ENCODE measurements at regions not wholly inside any gene's neighbourhood (a gene's known extent, or its start where the extent isn't known, plus 50 kb on each side); places are given as distances from the start of the nearest gene placed in this dataset.

GRCh38 chr13:85321734-85322133 is 477.5 kb downstream of the SLITRK6 start:
- H3K27me3 Mint-ChIP-seq = no peaks in the 10 kb centered on the region
- DNase-seq = no peak
- no peak overlapping the region for H3K4me3 Mint-ChIP-seq
- no peaks in the 10 kb centered on the region for H3K36me3 Mint-ChIP-seq
- intact Hi-C loops (cut with micrococcal nuclease) = no loop called here
- H3K27ac Mint-ChIP-seq = no peak overlapping the region
- H3K9me3 Mint-ChIP-seq = peaks cover 5% of the 10 kb centered on the region
- ChIA-PET CTCF (no interaction called here), POLR2A (no interaction called here)
- H3K4me1 Mint-ChIP-seq (ENCODE audit: low read depth) = no peaks in the 10 kb centered on the region

- CTCF ChIA-PET = no interaction called here
Observed at GRCh38 chr13:85317781-85318180, 481.4 kb downstream of the SLITRK6 start.

DNA sequence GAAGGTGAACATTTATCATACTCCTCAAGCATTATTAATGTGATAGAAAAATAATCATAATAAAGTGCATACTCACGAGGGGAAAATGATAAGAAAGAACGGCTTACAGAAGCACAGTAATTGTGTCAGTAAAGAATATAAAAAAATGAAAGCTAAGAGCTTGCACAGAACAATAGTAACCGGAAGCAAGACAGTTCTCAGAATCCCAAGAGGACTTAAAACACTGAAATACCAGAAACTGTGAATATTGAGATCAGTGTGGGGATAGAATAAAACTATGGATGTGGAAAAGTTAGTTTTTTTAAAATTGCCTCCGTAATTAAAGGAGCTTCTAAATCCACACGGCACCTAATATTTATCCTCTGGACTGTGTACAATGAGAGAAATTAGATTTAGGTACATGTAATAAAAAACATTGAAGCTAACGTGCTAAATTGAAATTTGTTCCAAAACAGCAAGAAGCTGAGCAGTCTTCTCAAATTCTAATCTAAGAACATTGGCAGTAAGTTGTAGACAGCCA is 482.7 kb downstream of the SLITRK6 start:
- DNase-seq = no peak
- H3K27ac Mint-ChIP-seq = no peak overlapping the region
- H3K4me1 Mint-ChIP-seq (ENCODE audit: low read depth) = no peaks in the 10 kb centered on the region
- no peaks in the 10 kb centered on the region for H3K27me3 Mint-ChIP-seq
- no peaks in the 10 kb centered on the region for H3K36me3 Mint-ChIP-seq
- intact Hi-C loops (cut with micrococcal nuclease) = no loop called here
- ChIA-PET POLR2A (no interaction called here), CTCF (no interaction called here)
- peaks cover 3% of the 10 kb centered on the region for H3K9me3 Mint-ChIP-seq
- H3K4me3 Mint-ChIP-seq = no peak overlapping the region

More at GRCh38 chr13:85317781-85318180, 481.4 kb downstream of the SLITRK6 start:
- no peak overlapping the region for H3K4me3 Mint-ChIP-seq
- intact Hi-C loops (cut with micrococcal nuclease) = no loop called here
- no peaks in the 10 kb centered on the region for H3K27me3 Mint-ChIP-seq
- no peaks in the 10 kb centered on the region for H3K36me3 Mint-ChIP-seq
- no peak for DNase-seq
- no peaks in the 10 kb centered on the region for H3K4me1 Mint-ChIP-seq (ENCODE audit: low read depth)
- POLR2A ChIA-PET = no interaction called here
- peaks cover 5% of the 10 kb centered on the region for H3K9me3 Mint-ChIP-seq
- no peak overlapping the region for H3K27ac Mint-ChIP-seq

- Mint-ChIP-seq H3K27me3 (no peaks in the 10 kb centered on the region), H3K36me3 (no peaks in the 10 kb centered on the region), H3K9me3 (peaks cover 6% of the 10 kb centered on the region), H3K4me1 (ENCODE audit: low read depth) (no peaks in the 10 kb centered on the region), H3K4me3 (no peak overlapping the region), H3K27ac (no peak overlapping the region)
- DNase-seq = no peak
- CTCF ChIA-PET = no interaction called here
- POLR2A ChIA-PET = no interaction called here
- intact Hi-C loops (cut with micrococcal nuclease) = no loop called here
Observed at GRCh38 chr13:85314686-85315085, 484.5 kb downstream of the SLITRK6 start.

GRCh38 chr13:85313761-85314503 is 485.3 kb downstream of the SLITRK6 start:
- ChIA-PET POLR2A (no interaction called here), CTCF (no interaction called here)
- no peaks in the 10 kb centered on the region for H3K27me3 Mint-ChIP-seq
- intact Hi-C loops (cut with micrococcal nuclease) = no loop called here
- H3K27ac Mint-ChIP-seq = no peak overlapping the region
- H3K4me1 Mint-ChIP-seq (ENCODE audit: low read depth) = no peaks in the 10 kb centered on the region
- DNase-seq = no peak
- no peak overlapping the region for H3K4me3 Mint-ChIP-seq
- no peaks in the 10 kb centered on the region for H3K36me3 Mint-ChIP-seq
- peaks cover 10% of the 10 kb centered on the region for H3K9me3 Mint-ChIP-seq

DNA sequence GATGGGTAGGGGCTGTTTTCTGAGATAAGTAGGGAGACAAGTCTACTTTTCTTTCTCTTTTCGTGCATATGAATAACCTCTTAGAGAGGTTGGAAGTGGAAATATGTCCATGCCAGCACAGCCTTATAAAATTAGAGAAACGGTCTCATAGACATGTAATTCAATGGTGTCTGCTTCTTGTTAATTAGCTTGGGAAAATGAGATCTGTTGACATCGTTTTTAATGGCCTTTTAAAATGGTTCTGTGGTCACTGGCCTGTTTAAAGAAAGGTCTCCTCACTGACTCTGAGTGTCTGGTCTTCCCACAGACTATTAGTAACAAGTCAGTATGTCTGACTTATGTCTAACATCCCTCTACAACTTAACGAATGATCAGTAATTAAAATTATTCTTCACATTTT is 487.1 kb downstream of the SLITRK6 start:
- H3K36me3 Mint-ChIP-seq = no peaks in the 10 kb centered on the region
- intact Hi-C loops (cut with micrococcal nuclease) = no loop called here
- H3K4me3 Mint-ChIP-seq = no peak overlapping the region
- no peaks in the 10 kb centered on the region for H3K4me1 Mint-ChIP-seq (ENCODE audit: low read depth)
- POLR2A ChIA-PET = no interaction called here
- no peak for DNase-seq
- CTCF ChIA-PET = no interaction called here
- no peak overlapping the region for H3K27ac Mint-ChIP-seq
- H3K9me3 Mint-ChIP-seq = peaks cover 12% of the 10 kb centered on the region
- no peaks in the 10 kb centered on the region for H3K27me3 Mint-ChIP-seq

- no peak for DNase-seq
- H3K4me3 Mint-ChIP-seq = no peak overlapping the region
- H3K9me3 Mint-ChIP-seq = peaks cover 10% of the 10 kb centered on the region
- intact Hi-C loops (cut with micrococcal nuclease) = no loop called here
- no peaks in the 10 kb centered on the region for H3K27me3 Mint-ChIP-seq
- ChIA-PET CTCF (no interaction called here), POLR2A (no interaction called here)
- no peak overlapping the region for H3K27ac Mint-ChIP-seq
- no peaks in the 10 kb centered on the region for H3K36me3 Mint-ChIP-seq
- H3K4me1 Mint-ChIP-seq (ENCODE audit: low read depth) = no peaks in the 10 kb centered on the region
Observed at GRCh38 chr13:85303630-85304029, 495.6 kb downstream of the SLITRK6 start.

GRCh38 chr13:85298387-85298924 is 500.8 kb downstream of the SLITRK6 start:
- DNase-seq = no peak
- Mint-ChIP-seq H3K36me3 (no peaks in the 10 kb centered on the region), H3K9me3 (peaks cover 3% of the 10 kb centered on the region), H3K27ac (no peak overlapping the region), H3K4me3 (no peak overlapping the region), H3K27me3 (no peaks in the 10 kb centered on the region), H3K4me1 (ENCODE audit: low read depth) (no peaks in the 10 kb centered on the region)
- intact Hi-C loops (cut with micrococcal nuclease) = no loop called here
- CTCF ChIA-PET = no interaction called here
- POLR2A ChIA-PET = no interaction called here

DNA sequence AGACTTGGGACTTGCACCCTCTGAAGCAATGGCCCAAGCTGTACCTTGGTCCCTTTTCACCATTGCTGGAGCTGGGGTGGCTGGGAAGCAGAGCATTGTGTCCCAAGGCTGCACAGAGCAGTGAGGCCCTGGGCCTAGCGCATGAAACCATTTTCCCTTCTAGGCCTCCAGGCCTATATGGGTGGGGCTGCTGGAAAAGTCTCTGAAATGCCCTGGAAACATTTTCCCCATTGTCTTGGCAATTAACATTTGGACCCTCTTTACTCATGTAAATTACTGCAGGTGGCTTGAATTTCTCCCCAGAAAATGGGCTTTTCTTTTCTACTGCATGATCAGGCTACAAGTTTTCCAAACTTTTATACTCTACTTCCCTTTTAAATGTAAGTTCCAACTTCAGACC is 510.5 kb downstream of the SLITRK6 start:
- DNase-seq = no peak
- Mint-ChIP-seq H3K4me3 (no peak overlapping the region), H3K4me1 (ENCODE audit: low read depth) (no peaks in the 10 kb centered on the region), H3K27ac (no peak overlapping the region), H3K36me3 (no peaks in the 10 kb centered on the region), H3K27me3 (no peaks in the 10 kb centered on the region), H3K9me3 (no peaks in the 10 kb centered on the region)
- POLR2A ChIA-PET = no interaction called here
- CTCF ChIA-PET = no interaction called here
- intact Hi-C loops (cut with micrococcal nuclease) = no loop called here

GRCh38 chr13:85287528-85287927 is 511.7 kb downstream of the SLITRK6 start:
- Mint-ChIP-seq H3K36me3 (no peaks in the 10 kb centered on the region), H3K27ac (no peak overlapping the region), H3K9me3 (no peaks in the 10 kb centered on the region), H3K4me3 (no peak overlapping the region), H3K27me3 (no peaks in the 10 kb centered on the region), H3K4me1 (ENCODE audit: low read depth) (no peaks in the 10 kb centered on the region)
- ChIA-PET POLR2A (no interaction called here), CTCF (no interaction called here)
- intact Hi-C loops (cut with micrococcal nuclease) = no loop called here
- no peak for DNase-seq

DNA sequence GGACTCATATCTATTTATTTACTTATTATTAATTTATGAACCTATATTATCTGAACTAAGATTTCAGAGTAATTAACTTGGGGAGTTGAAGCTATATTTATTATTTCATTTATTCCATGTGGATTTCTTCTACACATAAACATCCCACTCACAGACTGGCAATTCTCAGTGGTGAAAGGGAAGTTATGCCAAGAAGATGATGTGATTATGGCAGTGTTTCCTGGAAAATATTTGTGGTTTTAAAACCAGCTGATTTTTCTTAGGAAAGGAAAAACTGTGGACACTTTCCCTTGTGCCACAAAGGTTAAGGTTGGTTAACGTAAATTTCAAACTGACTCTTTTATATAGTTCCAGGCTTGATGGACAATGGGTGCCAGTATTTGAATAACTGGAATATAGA is 513.1 kb downstream of the SLITRK6 start:
- H3K4me3 Mint-ChIP-seq = no peak overlapping the region
- no peaks in the 10 kb centered on the region for H3K4me1 Mint-ChIP-seq (ENCODE audit: low read depth)
- no peak overlapping the region for H3K27ac Mint-ChIP-seq
- ChIA-PET POLR2A (no interaction called here), CTCF (no interaction called here)
- no peaks in the 10 kb centered on the region for H3K36me3 Mint-ChIP-seq
- no peak for DNase-seq
- H3K9me3 Mint-ChIP-seq = no peaks in the 10 kb centered on the region
- H3K27me3 Mint-ChIP-seq = no peaks in the 10 kb centered on the region
- intact Hi-C loops (cut with micrococcal nuclease) = no loop called here

GRCh38 chr13:85284349-85284748 is 514.9 kb downstream of the SLITRK6 start:
- no peaks in the 10 kb centered on the region for H3K36me3 Mint-ChIP-seq
- H3K27me3 Mint-ChIP-seq = no peaks in the 10 kb centered on the region
- no peak overlapping the region for H3K4me3 Mint-ChIP-seq
- ChIA-PET CTCF (no interaction called here), POLR2A (no interaction called here)
- H3K27ac Mint-ChIP-seq = no peak overlapping the region
- DNase-seq = no peak
- no peaks in the 10 kb centered on the region for H3K4me1 Mint-ChIP-seq (ENCODE audit: low read depth)
- H3K9me3 Mint-ChIP-seq = peaks cover 4% of the 10 kb centered on the region
- intact Hi-C loops (cut with micrococcal nuclease) = no loop called here

DNA sequence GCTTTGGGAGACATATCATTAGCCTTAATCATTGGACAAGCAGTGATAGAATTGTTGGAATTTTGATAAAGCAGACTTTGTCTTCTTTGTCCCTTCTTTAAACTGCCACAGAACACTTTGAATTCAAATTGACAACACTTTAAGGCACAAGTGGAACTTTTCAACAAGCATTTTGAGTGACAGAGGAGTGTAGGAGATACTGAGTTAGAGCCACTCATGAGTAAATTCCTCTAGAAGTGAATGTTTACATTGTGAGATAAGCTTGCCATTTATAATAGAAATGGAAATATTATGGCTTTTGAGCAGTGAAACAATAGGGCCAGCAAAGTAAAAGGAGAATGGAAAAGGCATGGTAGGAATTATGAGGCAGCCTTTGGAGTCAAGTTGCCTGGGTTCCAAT is 515.8 kb downstream of the SLITRK6 start:
- Mint-ChIP-seq H3K36me3 (no peaks in the 10 kb centered on the region), H3K4me3 (no peak overlapping the region), H3K27ac (no peak overlapping the region), H3K9me3 (peaks cover 4% of the 10 kb centered on the region), H3K4me1 (ENCODE audit: low read depth) (no peaks in the 10 kb centered on the region), H3K27me3 (no peaks in the 10 kb centered on the region)
- ChIA-PET CTCF (no interaction called here), POLR2A (no interaction called here)
- intact Hi-C loops (cut with micrococcal nuclease) = no loop called here
- DNase-seq = no peak
